ENCODE measurements at regions not wholly inside any gene's neighbourhood (a gene's known extent, or its start where the extent isn't known, plus 50 kb on each side); places are given as distances from the start of the nearest gene placed in this dataset.
A peak's percentile ranks its signal among the peaks of the same experiment; 100 is the strongest.
"Not testable (repeated sequence)": the region's sequence is repeated elsewhere in the genome, so short reads cannot be mapped to it uniquely, and the experiment has no call there.

GRCh38 chr1:58051187-58051586, 495.3 kb downstream of the OMA1 start:
- not testable (repeated sequence) for DNase-seq

GRCh38 chr1:58047265-58047858, 499.2 kb downstream of the OMA1 start:
- DNase-seq: peak; percentile 13

- no peak for DNase-seq
Observed at GRCh38 chr1:58045094-58045705, 501.3 kb downstream of the OMA1 start.

- no peak for DNase-seq
Observed at GRCh38 chr1:58041621-58042020, 504.9 kb downstream of the OMA1 start.

GRCh38 chr1:58038574-58038973, 508.0 kb downstream of the OMA1 start:
- DNase-seq: no peak

- DNase-seq: no peak
Observed at GRCh38 chr1:58035523-58035922, 511.0 kb downstream of the OMA1 start.

GRCh38 chr1:58033311-58033710, 513.2 kb downstream of the OMA1 start:
- DNase-seq: no peak

GRCh38 chr1:58032611-58033073, 513.9 kb downstream of the OMA1 start:
- DNase-seq: no peak

GRCh38 chr1:58031416-58031815, 515.1 kb downstream of the OMA1 start:
- no peak for DNase-seq

- no peak for DNase-seq
Observed at GRCh38 chr1:58030456-58030855, 516.1 kb downstream of the OMA1 start.

- no peak for DNase-seq
Observed at GRCh38 chr1:58017641-58018040, 528.9 kb downstream of the OMA1 start.

GRCh38 chr1:58013237-58013636, 533.3 kb downstream of the OMA1 start:
- DNase-seq: no peak

- DNase-seq: no peak
Observed at GRCh38 chr1:58011978-58012377, 534.5 kb downstream of the OMA1 start.

GRCh38 chr1:58006421-58007046, 540.0 kb downstream of the OMA1 start:
- no peak for DNase-seq

- DNase-seq: no peak
Observed at GRCh38 chr1:58005212-58005611, 541.3 kb downstream of the OMA1 start.

- no peak for DNase-seq
Observed at GRCh38 chr1:58003988-58004387, 542.5 kb downstream of the OMA1 start.

- DNase-seq: no peak
Observed at GRCh38 chr1:58003059-58003458, 543.5 kb downstream of the OMA1 start.

GRCh38 chr1:58000821-58001220, 545.7 kb downstream of the OMA1 start:
- no peak for DNase-seq

GRCh38 chr1:58000116-58000515, 546.4 kb downstream of the OMA1 start:
- no peak for DNase-seq

GRCh38 chr1:57996400-57996799, 550.1 kb downstream of the OMA1 start:
- DNase-seq: no peak

- DNase-seq: no peak
Observed at GRCh38 chr1:57991289-57991688, 555.2 kb downstream of the OMA1 start.

GRCh38 chr1:57989877-57990276, 556.6 kb downstream of the OMA1 start:
- no peak for DNase-seq

GRCh38 chr1:57987523-57987922, 559.0 kb downstream of the OMA1 start:
- no peak for DNase-seq

GRCh38 chr1:57986432-57986831, 560.1 kb downstream of the OMA1 start:
- DNase-seq: no peak

GRCh38 chr1:57984277-57984676, 560.4 kb upstream of the DAB1 start:
- no peak for DNase-seq
